ENCODE measurements at regions not wholly inside any gene's neighbourhood (a gene's known extent, or its start where the extent isn't known, plus 50 kb on each side); places are given as distances from the start of the nearest gene placed in this dataset.

DNA sequence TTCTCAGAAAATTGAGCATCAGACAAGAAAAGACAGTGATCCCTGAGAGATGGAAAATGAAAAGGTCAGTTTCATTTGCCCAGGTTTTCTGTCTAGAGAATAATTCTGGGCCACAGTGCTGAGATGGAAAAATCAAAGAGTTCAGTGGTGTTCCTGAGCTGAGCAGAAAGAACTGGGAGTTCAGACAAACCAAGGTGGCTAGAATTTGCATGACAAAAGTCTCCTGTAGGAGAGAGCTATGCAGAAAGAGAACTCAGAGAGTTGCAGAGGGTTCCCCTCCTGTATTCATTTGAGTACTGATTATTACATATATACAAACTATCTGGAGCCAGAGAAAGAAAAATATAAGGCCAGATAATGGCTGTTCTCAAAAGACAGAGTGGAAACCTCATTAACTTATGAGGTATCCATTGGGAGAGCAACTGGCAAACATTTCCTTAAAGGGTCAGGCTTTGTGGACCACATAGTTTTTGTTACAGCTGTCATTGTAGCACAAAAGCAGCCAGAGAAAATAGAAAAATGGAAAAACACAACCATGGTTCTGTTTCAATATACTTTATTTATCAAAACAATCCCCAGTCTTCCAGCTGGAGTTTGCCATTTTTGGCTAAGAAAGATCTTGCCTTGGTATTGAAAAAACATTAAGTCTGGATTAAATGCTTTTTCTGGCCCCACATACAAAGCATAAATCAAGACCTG lies 1004.1 kb downstream of the TBL1XR1 start:
- TF ChIP-seq CTCF (IDR thresholded peaks at IDR 0.05; ENCODE audit: insufficient read depth, low read length) = no peak
- TF ChIP-seq POLR2AphosphoS5 (IDR thresholded peaks at IDR 0.05; ENCODE audit: low read depth) = no peak
- TF ChIP-seq GABPA (IDR thresholded peaks at IDR 0.05; ENCODE audit: low read depth) = no peak
- TF ChIP-seq, protein P1, sequence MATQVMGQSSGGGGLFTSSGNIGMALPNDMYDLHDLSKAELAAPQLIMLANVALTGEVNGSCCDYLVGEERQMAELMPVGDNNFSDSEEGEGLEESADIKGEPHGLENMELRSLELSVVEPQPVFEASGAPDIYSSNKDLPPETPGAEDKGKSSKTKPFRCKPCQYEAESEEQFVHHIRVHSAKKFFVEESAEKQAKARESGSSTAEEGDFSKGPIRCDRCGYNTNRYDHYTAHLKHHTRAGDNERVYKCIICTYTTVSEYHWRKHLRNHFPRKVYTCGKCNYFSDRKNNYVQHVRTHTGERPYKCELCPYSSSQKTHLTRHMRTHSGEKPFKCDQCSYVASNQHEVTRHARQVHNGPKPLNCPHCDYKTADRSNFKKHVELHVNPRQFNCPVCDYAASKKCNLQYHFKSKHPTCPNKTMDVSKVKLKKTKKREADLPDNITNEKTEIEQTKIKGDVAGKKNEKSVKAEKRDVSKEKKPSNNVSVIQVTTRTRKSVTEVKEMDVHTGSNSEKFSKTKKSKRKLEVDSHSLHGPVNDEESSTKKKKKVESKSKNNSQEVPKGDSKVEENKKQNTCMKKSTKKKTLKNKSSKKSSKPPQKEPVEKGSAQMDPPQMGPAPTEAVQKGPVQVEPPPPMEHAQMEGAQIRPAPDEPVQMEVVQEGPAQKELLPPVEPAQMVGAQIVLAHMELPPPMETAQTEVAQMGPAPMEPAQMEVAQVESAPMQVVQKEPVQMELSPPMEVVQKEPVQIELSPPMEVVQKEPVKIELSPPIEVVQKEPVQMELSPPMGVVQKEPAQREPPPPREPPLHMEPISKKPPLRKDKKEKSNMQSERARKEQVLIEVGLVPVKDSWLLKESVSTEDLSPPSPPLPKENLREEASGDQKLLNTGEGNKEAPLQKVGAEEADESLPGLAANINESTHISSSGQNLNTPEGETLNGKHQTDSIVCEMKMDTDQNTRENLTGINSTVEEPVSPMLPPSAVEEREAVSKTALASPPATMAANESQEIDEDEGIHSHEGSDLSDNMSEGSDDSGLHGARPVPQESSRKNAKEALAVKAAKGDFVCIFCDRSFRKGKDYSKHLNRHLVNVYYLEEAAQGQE (IDR thresholded peaks at IDR 0.05; ENCODE audit: insufficient replicate concordance, low read depth) = no peak
- TF ChIP-seq SPI1 (IDR thresholded peaks at IDR 0.05; ENCODE audit: borderline replicate concordance, low read depth) = no peak
